ENCODE measurements at regions not wholly inside any gene's neighbourhood (a gene's known extent, or its start where the extent isn't known, plus 50 kb on each side); places are given as distances from the start of the nearest gene placed in this dataset.

GRCh38 chr14:104515811-104516780 lies 63.5 kb upstream of the C14orf180 start:
- no peak for TF ChIP-seq CTCF (IDR thresholded peaks at IDR 0.05; ENCODE audit: borderline replicate concordance, insufficient read depth, low read depth, low read length)
- H3K4me3 ChIP-seq (ENCODE audit: low read depth, low read length): no peak overlapping the region

GRCh38 chr14:104516906-104517305 lies 62.7 kb upstream of the C14orf180 start:
- no peak overlapping the region for H3K4me3 ChIP-seq (ENCODE audit: low read depth, low read length)
- no peak for TF ChIP-seq CTCF (IDR thresholded peaks at IDR 0.05; ENCODE audit: borderline replicate concordance, insufficient read depth, low read depth, low read length)

GRCh38 chr14:104517426-104517825 lies 62.1 kb upstream of the C14orf180 start:
- TF ChIP-seq CTCF (IDR thresholded peaks at IDR 0.05; ENCODE audit: borderline replicate concordance, insufficient read depth, low read depth, low read length): no peak
- H3K4me3 ChIP-seq (ENCODE audit: low read depth, low read length): no peak overlapping the region

GRCh38 chr14:104517867-104518266 lies 61.7 kb upstream of the C14orf180 start:
- no peak overlapping the region for H3K4me3 ChIP-seq (ENCODE audit: low read depth, low read length)
- no peak for TF ChIP-seq CTCF (IDR thresholded peaks at IDR 0.05; ENCODE audit: borderline replicate concordance, insufficient read depth, low read depth, low read length)

GRCh38 chr14:104518659-104519350 lies 60.8 kb upstream of the C14orf180 start:
- no peak for TF ChIP-seq CTCF (IDR thresholded peaks at IDR 0.05; ENCODE audit: borderline replicate concordance, insufficient read depth, low read depth, low read length)
- H3K4me3 ChIP-seq (ENCODE audit: low read depth, low read length): no peak overlapping the region

GRCh38 chr14:104519721-104520120 lies 59.8 kb upstream of the C14orf180 start:
- no peak overlapping the region for H3K4me3 ChIP-seq (ENCODE audit: low read depth, low read length)
- TF ChIP-seq CTCF (IDR thresholded peaks at IDR 0.05; ENCODE audit: borderline replicate concordance, insufficient read depth, low read depth, low read length): no peak

Data from GM12875 (cell line).